Osteoblast (primary cell): ENCODE measurements at regions not wholly inside any gene's neighbourhood (a gene's known extent, or its start where the extent isn't known, plus 50 kb on each side); places are given as distances from the start of the nearest gene placed in this dataset.

Source experiments
- DNase-seq: peaks from one replicate; pipeline ENCODE4 v3.0.0; 2011; ENCODE audit warnings: low spot score, mixed read lengths; ENCODE audit not compliant: insufficient read length; ENCODE audit errors: missing footprints
- H2AFZ ChIP-seq: 2 replicates; pipeline ENCODE4 v1.6.0; 2011; ENCODE audit warnings: mild to moderate bottlenecking, low read length
- H3K27ac ChIP-seq: 2 replicates; pipeline ENCODE4 v1.5.1; 2011; ENCODE audit warnings: mild to moderate bottlenecking, low read depth, low read length, moderate library complexity
- H3K27me3 ChIP-seq: 2 replicates; pipeline ENCODE4 v1.6.0; 2012; ENCODE audit warnings: mild to moderate bottlenecking, control low read depth, inconsistent platforms, low read length, moderate library complexity; ENCODE audit not compliant: insufficient read depth
- H3K36me3 ChIP-seq: 2 replicates; pipeline ENCODE4 v1.5.1; 2011; ENCODE audit warnings: mild to moderate bottlenecking, low read length, control low read depth, moderate library complexity; ENCODE audit not compliant: insufficient read depth
- H3K4me1 ChIP-seq: 2 replicates; pipeline ENCODE4 v1.5.1; 2011; ENCODE audit warnings: mild to moderate bottlenecking, low read length, control low read depth, moderate library complexity; ENCODE audit not compliant: insufficient read depth
- H3K4me2 ChIP-seq: 2 replicates; pipeline ENCODE4 v1.6.0; 2011; ENCODE audit warnings: mild to moderate bottlenecking, low read length; ENCODE audit not compliant: insufficient read depth
- H3K4me3 ChIP-seq: fragments of 200-600 bp; sonication (generic); 3 replicates; pipeline ENCODE4 v1.5.1; 2012; ENCODE audit warnings: mild to moderate bottlenecking, low read length, inconsistent platforms; ENCODE audit not compliant: insufficient read depth
- H3K79me2 ChIP-seq: 2 replicates; pipeline ENCODE4 v1.6.0; 2012; ENCODE audit warnings: mild to moderate bottlenecking, low read length, control low read depth, inconsistent platforms; ENCODE audit not compliant: insufficient read depth
- H3K9me3 ChIP-seq: 2 replicates; pipeline ENCODE4 v1.5.1; 2011; ENCODE audit warnings: low read depth, low read length, control low read depth
- H4K20me1 ChIP-seq: 2 replicates; pipeline ENCODE4 v1.6.0; 2012; ENCODE audit warnings: mild to moderate bottlenecking, low read length, control low read depth; ENCODE audit not compliant: insufficient read depth
- CTCF ChIP-seq: IDR thresholded peaks from 2 replicates; pipeline ENCODE4 v1.5.1; 2011; ENCODE audit warnings: mild to moderate bottlenecking, low read depth, low read length, moderate library complexity; ENCODE audit errors: extremely low read depth

GRCh38 chr15:35818846-35819245 is 272.9 kb upstream of the DPH6 start:
- H3K4me2 ChIP-seq: no peak overlapping the region
- H3K27me3 ChIP-seq: no peaks in the 10 kb centered on the region
- no peak overlapping the region for H3K4me3 ChIP-seq
- no peaks in the 10 kb centered on the region for H3K9me3 ChIP-seq
- no peaks in the 10 kb centered on the region for H3K79me2 ChIP-seq
- no peaks in the 10 kb centered on the region for H3K36me3 ChIP-seq
- no peak overlapping the region for H2AFZ ChIP-seq
- no peaks in the 10 kb centered on the region for H3K4me1 ChIP-seq
- TF ChIP-seq CTCF: no peak
- H3K27ac ChIP-seq: no peak overlapping the region
- DNase-seq: no peak
- H4K20me1 ChIP-seq: no peaks in the 10 kb centered on the region

GRCh38 chr15:35822153-35822552 is 276.2 kb upstream of the DPH6 start:
- no peak for TF ChIP-seq CTCF
- Histone ChIP-seq H3K9me3 (no peaks in the 10 kb centered on the region), H3K79me2 (no peaks in the 10 kb centered on the region), H2AFZ (no peak overlapping the region), H3K4me1 (no peaks in the 10 kb centered on the region), H3K27ac (no peak overlapping the region), H4K20me1 (no peaks in the 10 kb centered on the region), H3K4me3 (no peak overlapping the region), H3K4me2 (no peak overlapping the region), H3K27me3 (no peaks in the 10 kb centered on the region), H3K36me3 (no peaks in the 10 kb centered on the region)
- DNase-seq: no peak

- no peak overlapping the region for H3K4me2 ChIP-seq
- DNase-seq: no peak
These were observed 281.2 kb upstream of the DPH6 start for GRCh38 chr15:35827141-35827540.

GRCh38 chr15:35827911-35828310 is 281.9 kb upstream of the DPH6 start:
- Histone ChIP-seq H2AFZ (no peak overlapping the region), H3K79me2 (no peaks in the 10 kb centered on the region), H3K4me2 (no peak overlapping the region), H3K27me3 (peaks cover 2% of the 10 kb centered on the region), H3K4me3 (no peak overlapping the region), H4K20me1 (no peaks in the 10 kb centered on the region), H3K4me1 (no peaks in the 10 kb centered on the region), H3K9me3 (no peaks in the 10 kb centered on the region), H3K36me3 (no peaks in the 10 kb centered on the region), H3K27ac (no peak overlapping the region)
- DNase-seq: no peak
- TF ChIP-seq CTCF: no peak

More at GRCh38 chr15:35827141-35827540, 281.2 kb upstream of the DPH6 start:
- Histone ChIP-seq H2AFZ (no peak overlapping the region), H3K27me3 (peaks cover 2% of the 10 kb centered on the region), H3K4me1 (no peaks in the 10 kb centered on the region), H3K79me2 (no peaks in the 10 kb centered on the region), H3K9me3 (no peaks in the 10 kb centered on the region), H4K20me1 (no peaks in the 10 kb centered on the region), H3K4me3 (no peak overlapping the region), H3K27ac (no peak overlapping the region), H3K36me3 (no peaks in the 10 kb centered on the region)
- no peak for TF ChIP-seq CTCF
